ENCODE measurements at regions not wholly inside any gene's neighbourhood (a gene's known extent, or its start where the extent isn't known, plus 50 kb on each side); places are given as distances from the start of the nearest gene placed in this dataset.

GRCh38 chr3:96200897-96201296, 613.5 kb upstream of the EPHA6 start:
- TF ChIP-seq BACH2 (CRISPR knock-in tag; IDR thresholded peaks at IDR 0.05; ENCODE audit: borderline replicate concordance) = no peak
- TF ChIP-seq ZFP3 (CRISPR knock-in tag; IDR thresholded peaks at IDR 0.05) = no peak
- no peak for TF ChIP-seq PPARA (CRISPR knock-in tag; IDR thresholded peaks at IDR 0.05; ENCODE audit: borderline replicate concordance)
- TF ChIP-seq, protein P1, sequence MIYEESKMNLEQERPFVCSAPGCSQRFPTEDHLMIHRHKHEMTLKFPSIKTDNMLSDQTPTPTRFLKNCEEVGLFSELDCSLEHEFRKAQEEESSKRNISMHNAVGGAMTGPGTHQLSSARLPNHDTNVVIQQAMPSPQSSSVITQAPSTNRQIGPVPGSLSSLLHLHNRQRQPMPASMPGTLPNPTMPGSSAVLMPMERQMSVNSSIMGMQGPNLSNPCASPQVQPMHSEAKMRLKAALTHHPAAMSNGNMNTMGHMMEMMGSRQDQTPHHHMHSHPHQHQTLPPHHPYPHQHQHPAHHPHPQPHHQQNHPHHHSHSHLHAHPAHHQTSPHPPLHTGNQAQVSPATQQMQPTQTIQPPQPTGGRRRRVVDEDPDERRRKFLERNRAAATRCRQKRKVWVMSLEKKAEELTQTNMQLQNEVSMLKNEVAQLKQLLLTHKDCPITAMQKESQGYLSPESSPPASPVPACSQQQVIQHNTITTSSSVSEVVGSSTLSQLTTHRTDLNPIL (CRISPR knock-in tag; IDR thresholded peaks at IDR 0.05; ENCODE audit: low read depth) = no peak
- TF ChIP-seq, protein P2, sequence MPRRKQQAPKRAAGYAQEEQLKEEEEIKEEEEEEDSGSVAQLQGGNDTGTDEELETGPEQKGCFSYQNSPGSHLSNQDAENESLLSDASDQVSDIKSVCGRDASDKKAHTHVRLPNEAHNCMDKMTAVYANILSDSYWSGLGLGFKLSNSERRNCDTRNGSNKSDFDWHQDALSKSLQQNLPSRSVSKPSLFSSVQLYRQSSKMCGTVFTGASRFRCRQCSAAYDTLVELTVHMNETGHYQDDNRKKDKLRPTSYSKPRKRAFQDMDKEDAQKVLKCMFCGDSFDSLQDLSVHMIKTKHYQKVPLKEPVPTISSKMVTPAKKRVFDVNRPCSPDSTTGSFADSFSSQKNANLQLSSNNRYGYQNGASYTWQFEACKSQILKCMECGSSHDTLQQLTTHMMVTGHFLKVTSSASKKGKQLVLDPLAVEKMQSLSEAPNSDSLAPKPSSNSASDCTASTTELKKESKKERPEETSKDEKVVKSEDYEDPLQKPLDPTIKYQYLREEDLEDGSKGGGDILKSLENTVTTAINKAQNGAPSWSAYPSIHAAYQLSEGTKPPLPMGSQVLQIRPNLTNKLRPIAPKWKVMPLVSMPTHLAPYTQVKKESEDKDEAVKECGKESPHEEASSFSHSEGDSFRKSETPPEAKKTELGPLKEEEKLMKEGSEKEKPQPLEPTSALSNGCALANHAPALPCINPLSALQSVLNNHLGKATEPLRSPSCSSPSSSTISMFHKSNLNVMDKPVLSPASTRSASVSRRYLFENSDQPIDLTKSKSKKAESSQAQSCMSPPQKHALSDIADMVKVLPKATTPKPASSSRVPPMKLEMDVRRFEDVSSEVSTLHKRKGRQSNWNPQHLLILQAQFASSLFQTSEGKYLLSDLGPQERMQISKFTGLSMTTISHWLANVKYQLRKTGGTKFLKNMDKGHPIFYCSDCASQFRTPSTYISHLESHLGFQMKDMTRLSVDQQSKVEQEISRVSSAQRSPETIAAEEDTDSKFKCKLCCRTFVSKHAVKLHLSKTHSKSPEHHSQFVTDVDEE (CRISPR knock-in tag; IDR thresholded peaks at IDR 0.05) = no peak
- no peak for TF ChIP-seq ZNF565 (CRISPR knock-in tag; conservative IDR thresholded peaks at IDR 0.05; ENCODE audit: low read depth)
- no peak for TF ChIP-seq ZFP30 (CRISPR knock-in tag; IDR thresholded peaks at IDR 0.05)
- no peak for TF ChIP-seq TOX (CRISPR knock-in tag; IDR thresholded peaks at IDR 0.05; ENCODE audit: borderline replicate concordance)
- no peak for TF ChIP-seq ZNF8 (CRISPR knock-in tag; IDR thresholded peaks at IDR 0.05)
- no peak for TF ChIP-seq PATZ1 (CRISPR knock-in tag; IDR thresholded peaks at IDR 0.05; ENCODE audit: borderline replicate concordance)
- TF ChIP-seq ESRRG (CRISPR knock-in tag; IDR thresholded peaks at IDR 0.05) = no peak
- TF ChIP-seq ZC3H10 (CRISPR knock-in tag; IDR thresholded peaks at IDR 0.05) = no peak
- no peak for ATAC-seq

DNA sequence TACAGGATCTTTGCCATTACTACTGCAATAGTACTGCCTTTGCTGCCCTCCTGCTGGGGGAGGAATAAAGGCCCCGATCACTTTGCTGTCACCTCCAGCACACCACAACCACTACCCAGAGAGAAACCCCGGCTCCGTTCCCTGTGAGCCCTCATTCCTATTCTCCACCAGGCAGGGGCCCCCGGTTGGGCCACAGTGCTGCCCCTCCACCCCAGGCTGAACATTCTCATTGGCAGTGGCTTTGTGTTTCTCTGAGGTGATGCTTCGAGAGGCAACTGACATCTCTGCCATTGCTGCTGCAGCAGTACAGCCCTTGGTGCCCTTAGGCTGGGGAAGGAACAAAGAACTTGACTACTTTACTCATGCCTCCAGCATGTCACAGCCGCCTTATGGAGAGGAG, 612.9 kb upstream of the EPHA6 start:
- TF ChIP-seq ZFP30 (CRISPR knock-in tag; IDR thresholded peaks at IDR 0.05) = no peak
- TF ChIP-seq TOX (CRISPR knock-in tag; IDR thresholded peaks at IDR 0.05; ENCODE audit: borderline replicate concordance) = no peak
- no peak for TF ChIP-seq CSDC2 (CRISPR knock-in tag; IDR thresholded peaks at IDR 0.05)
- TF ChIP-seq ZFP3 (CRISPR knock-in tag; IDR thresholded peaks at IDR 0.05) = no peak
- no peak for TF ChIP-seq ARNTL (CRISPR knock-in tag; IDR thresholded peaks at IDR 0.05; ENCODE audit: borderline replicate concordance, low read depth)
- TF ChIP-seq, protein P2 (CRISPR knock-in tag; IDR thresholded peaks at IDR 0.05) = no peak
- TF ChIP-seq TCF4 (CRISPR knock-in tag; IDR thresholded peaks at IDR 0.05; ENCODE audit: borderline replicate concordance) = no peak
- no peak for TF ChIP-seq GLIS3 (CRISPR knock-in tag; IDR thresholded peaks at IDR 0.05)
- no peak for TF ChIP-seq RARB (CRISPR knock-in tag; IDR thresholded peaks at IDR 0.05)
- TF ChIP-seq POU6F1 (CRISPR knock-in tag; IDR thresholded peaks at IDR 0.05; ENCODE audit: borderline replicate concordance, low read depth) = no peak
- TF ChIP-seq ISL1 (CRISPR knock-in tag; IDR thresholded peaks at IDR 0.05) = no peak
- TF ChIP-seq PPARA (CRISPR knock-in tag; IDR thresholded peaks at IDR 0.05; ENCODE audit: borderline replicate concordance) = no peak
- TF ChIP-seq, protein P1 (CRISPR knock-in tag; IDR thresholded peaks at IDR 0.05; ENCODE audit: low read depth) = no peak
- TF ChIP-seq ZC3H10 (CRISPR knock-in tag; IDR thresholded peaks at IDR 0.05) = no peak
- TF ChIP-seq OSR1 (CRISPR knock-in tag; IDR thresholded peaks at IDR 0.05) = no peak
- TF ChIP-seq SNAI2 (CRISPR knock-in tag; IDR thresholded peaks at IDR 0.05) = no peak
- no peak for TF ChIP-seq PATZ1 (CRISPR knock-in tag; IDR thresholded peaks at IDR 0.05; ENCODE audit: borderline replicate concordance)
- no peak for TF ChIP-seq ZNF8 (CRISPR knock-in tag; IDR thresholded peaks at IDR 0.05)
- TF ChIP-seq ZNF565 (CRISPR knock-in tag; conservative IDR thresholded peaks at IDR 0.05; ENCODE audit: low read depth) = no peak
- no peak for ATAC-seq
